ENCODE measurements at regions not wholly inside any gene's neighbourhood (a gene's known extent, or its start where the extent isn't known, plus 50 kb on each side); places are given as distances from the start of the nearest gene placed in this dataset.
"Not testable (repeated sequence)": the region's sequence is repeated elsewhere in the genome, so short reads cannot be mapped to it uniquely, and the experiment has no call there.

DNA sequence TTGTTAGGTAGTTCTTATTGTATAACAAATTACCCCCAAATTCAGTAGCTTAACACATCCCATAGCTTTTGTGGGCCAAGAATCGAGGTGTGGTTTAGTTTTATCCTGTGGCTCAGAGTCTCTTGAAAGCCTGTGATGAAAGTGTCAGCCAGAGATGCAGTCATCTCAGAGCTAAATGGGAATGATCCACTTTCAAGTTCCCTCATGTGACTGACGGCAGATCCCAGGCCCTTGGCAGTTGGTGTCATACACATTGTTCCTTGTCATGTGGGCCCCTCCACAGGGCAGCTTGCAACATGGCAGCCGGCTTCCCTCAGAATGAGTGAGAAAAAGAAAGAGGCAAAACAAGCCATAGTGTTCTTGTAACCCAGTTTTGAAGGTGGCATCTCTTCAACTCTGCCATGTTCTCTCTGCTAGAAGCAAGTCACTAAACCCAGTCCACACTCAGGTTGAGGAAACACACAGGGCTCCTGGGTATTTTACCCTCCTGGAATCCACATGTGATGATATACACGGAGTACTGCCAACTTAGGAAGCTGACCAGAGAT is 153.1 kb upstream of the LRRC61 start:
- TF ChIP-seq, protein P1, sequence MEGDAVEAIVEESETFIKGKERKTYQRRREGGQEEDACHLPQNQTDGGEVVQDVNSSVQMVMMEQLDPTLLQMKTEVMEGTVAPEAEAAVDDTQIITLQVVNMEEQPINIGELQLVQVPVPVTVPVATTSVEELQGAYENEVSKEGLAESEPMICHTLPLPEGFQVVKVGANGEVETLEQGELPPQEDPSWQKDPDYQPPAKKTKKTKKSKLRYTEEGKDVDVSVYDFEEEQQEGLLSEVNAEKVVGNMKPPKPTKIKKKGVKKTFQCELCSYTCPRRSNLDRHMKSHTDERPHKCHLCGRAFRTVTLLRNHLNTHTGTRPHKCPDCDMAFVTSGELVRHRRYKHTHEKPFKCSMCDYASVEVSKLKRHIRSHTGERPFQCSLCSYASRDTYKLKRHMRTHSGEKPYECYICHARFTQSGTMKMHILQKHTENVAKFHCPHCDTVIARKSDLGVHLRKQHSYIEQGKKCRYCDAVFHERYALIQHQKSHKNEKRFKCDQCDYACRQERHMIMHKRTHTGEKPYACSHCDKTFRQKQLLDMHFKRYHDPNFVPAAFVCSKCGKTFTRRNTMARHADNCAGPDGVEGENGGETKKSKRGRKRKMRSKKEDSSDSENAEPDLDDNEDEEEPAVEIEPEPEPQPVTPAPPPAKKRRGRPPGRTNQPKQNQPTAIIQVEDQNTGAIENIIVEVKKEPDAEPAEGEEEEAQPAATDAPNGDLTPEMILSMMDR (IDR thresholded peaks at IDR 0.05): not testable (repeated sequence)
- TF ChIP-seq EP300, POLR2A (IDR thresholded peaks at IDR 0.05): not testable (repeated sequence)
